22Rv1 (cell line): ENCODE measurements at regions not wholly inside any gene's neighbourhood (a gene's known extent, or its start where the extent isn't known, plus 50 kb on each side); places are given as distances from the start of the nearest gene placed in this dataset.

Experiments used
- CTCF ChIP-seq: fragments of 450-650 bp; IDR thresholded peaks from 2 replicates; pipeline ENCODE4 v1.5.1; 2017; ENCODE audit warnings: mild to moderate bottlenecking
- ZFX ChIP-seq: fragments of 450-650 bp; IDR thresholded peaks from 2 replicates; pipeline ENCODE4 v1.6.1; 2017; ENCODE audit warnings: antibody characterized with exemption, borderline replicate concordance

GRCh38 chr6:33856031-33856590, 52.3 kb upstream of the MLN start:
- TF ChIP-seq CTCF (no peak), ZFX (no peak)
